Body of pancreas (tissue), 4 donors: ENCODE measurements at regions not wholly inside any gene's neighbourhood (a gene's known extent, or its start where the extent isn't known, plus 50 kb on each side); places are given as distances from the start of the nearest gene placed in this dataset.

Experiments used
- ATAC-seq: fragments of 150-250 bp; one replicate; pipeline ENCODE4 v1.9.1; 2016
- DNase-seq, 4 donors: peaks; one replicate each; pipeline ENCODE4 v3.0.0-alpha.2; 2019
- H3K27ac ChIP-seq, 4 donors: fragments of 200-600 bp; sonication (generic); 1 replicate in 3 of 4; 2 replicates in 1 of 4; pipeline versions ENCODE4 v1.5.1 to v1.6.1; 2016 to 2019; ENCODE audit warnings: mild to moderate bottlenecking in 1 of 4, mixed read lengths in 1 of 4, moderate library complexity in 1 of 4
- H3K27me3 ChIP-seq, 2 donors: fragments of 200-600 bp; sonication (generic); one replicate each; pipeline ENCODE4 v1.6.0; 2016; ENCODE audit warnings: mild to moderate bottlenecking in 1 of 2
- H3K36me3 ChIP-seq, 2 donors: fragments of 200-600 bp; sonication (generic); replicated peaks in 1 of 2; 2 replicates each; pipeline ENCODE4 v1.5.1; 2016; ENCODE audit warnings: low read depth in 2 of 2; ENCODE audit not compliant: insufficient read depth in 1 of 2
- H3K4me1 ChIP-seq: fragments of 200-600 bp; sonication (generic); one replicate; pipeline ENCODE4 v1.6.0; 2016
- H3K4me3 ChIP-seq, 2 donors: fragments of 200-600 bp; sonication (generic); 1 replicate in 1 of 2; 2 replicates in 1 of 2; pipeline ENCODE4 v1.5.1; 2016 to 2019
- H3K9me3 ChIP-seq, 3 donors: fragments of 200-600 bp; sonication (generic); 1 replicate in 2 of 3; 2 replicates in 1 of 3; pipeline ENCODE4 v1.5.1; 2016
- POLR2A ChIP-seq, 3 donors: fragments of 450-650 bp; IDR thresholded peaks; one replicate each; pipeline ENCODE4 v1.6.1; 2016; ENCODE audit warnings: antibody characterized with exemption in 3 of 3, mild to moderate bottlenecking in 2 of 3
- WGBS, 2 donors: methylation state at CpG; one replicate each; pipeline ENCODE4 v1.1.5; 2017; 5-methylcytosine and 5-hydroxymethylcytosine counted together
- intact Hi-C: fragments of 100-400 bp; cut with DNase I; formaldehyde crosslinking; loops from one replicate; pipeline ENCODE4 v1.15.1; 2023
- TF ChIP-seq, protein P1 (sequence below), 7 experiments: fragments of 450-650 bp in 4 of 7; fragments of 200-600 bp in 3 of 7; sonication (generic) in 3 of 7; IDR thresholded peaks; one replicate each; pipeline ENCODE4 v1.5.1; 2016 to 2019; ENCODE audit warnings: antibody characterized with exemption in 7 of 7

- no peaks in the 10 kb centered on the region for H3K27me3 ChIP-seq
- H3K27ac ChIP-seq = no peak overlapping the region
- 75 to 83% methylated on average over 10 of the region's 10 CpGs for WGBS, 2 donors
- H3K4me1 ChIP-seq = no peaks in the 10 kb centered on the region
- H3K4me3 ChIP-seq = no peak overlapping the region
- DNase-seq = no peak
- TF ChIP-seq, protein P1, sequence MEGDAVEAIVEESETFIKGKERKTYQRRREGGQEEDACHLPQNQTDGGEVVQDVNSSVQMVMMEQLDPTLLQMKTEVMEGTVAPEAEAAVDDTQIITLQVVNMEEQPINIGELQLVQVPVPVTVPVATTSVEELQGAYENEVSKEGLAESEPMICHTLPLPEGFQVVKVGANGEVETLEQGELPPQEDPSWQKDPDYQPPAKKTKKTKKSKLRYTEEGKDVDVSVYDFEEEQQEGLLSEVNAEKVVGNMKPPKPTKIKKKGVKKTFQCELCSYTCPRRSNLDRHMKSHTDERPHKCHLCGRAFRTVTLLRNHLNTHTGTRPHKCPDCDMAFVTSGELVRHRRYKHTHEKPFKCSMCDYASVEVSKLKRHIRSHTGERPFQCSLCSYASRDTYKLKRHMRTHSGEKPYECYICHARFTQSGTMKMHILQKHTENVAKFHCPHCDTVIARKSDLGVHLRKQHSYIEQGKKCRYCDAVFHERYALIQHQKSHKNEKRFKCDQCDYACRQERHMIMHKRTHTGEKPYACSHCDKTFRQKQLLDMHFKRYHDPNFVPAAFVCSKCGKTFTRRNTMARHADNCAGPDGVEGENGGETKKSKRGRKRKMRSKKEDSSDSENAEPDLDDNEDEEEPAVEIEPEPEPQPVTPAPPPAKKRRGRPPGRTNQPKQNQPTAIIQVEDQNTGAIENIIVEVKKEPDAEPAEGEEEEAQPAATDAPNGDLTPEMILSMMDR (IDR thresholded peaks at IDR 0.05) = no peak
- TF ChIP-seq POLR2A (IDR thresholded peaks at IDR 0.05) = no peak
- no peaks in the 10 kb centered on the region for H3K9me3 ChIP-seq
- intact Hi-C loops = no loop called here
- ATAC-seq = no peak
- H3K36me3 ChIP-seq = no peaks in the 10 kb centered on the region
Observed at GRCh38 chr6:128742900-128743299, 140.0 kb upstream of the LAMA2 start.

GRCh38 chr6:128740951-128741350 lies 142.0 kb upstream of the LAMA2 start:
- H3K36me3 ChIP-seq = no peaks in the 10 kb centered on the region
- no peak for ATAC-seq
- intact Hi-C loops = no loop called here
- H3K27ac ChIP-seq = no peak overlapping the region
- no peaks in the 10 kb centered on the region for H3K27me3 ChIP-seq
- H3K4me3 ChIP-seq = no peak overlapping the region
- TF ChIP-seq, protein P1 (IDR thresholded peaks at IDR 0.05) = no peak
- TF ChIP-seq POLR2A (IDR thresholded peaks at IDR 0.05) = no peak
- no peaks in the 10 kb centered on the region for H3K4me1 ChIP-seq
- no peak for DNase-seq
- no peaks in the 10 kb centered on the region for H3K9me3 ChIP-seq
- 77 to 94% methylated on average over 1 of the region's 1 CpG for WGBS, 2 donors

GRCh38 chr6:128739112-128739511 lies 143.8 kb upstream of the LAMA2 start:
- H3K27me3 ChIP-seq = no peaks in the 10 kb centered on the region
- H3K4me1 ChIP-seq = no peaks in the 10 kb centered on the region
- H3K36me3 ChIP-seq = no peaks in the 10 kb centered on the region
- H3K9me3 ChIP-seq = no peaks in the 10 kb centered on the region
- no peak overlapping the region for H3K27ac ChIP-seq
- H3K4me3 ChIP-seq = no peak overlapping the region
- no peak for TF ChIP-seq POLR2A (IDR thresholded peaks at IDR 0.05)
- TF ChIP-seq, protein P1 (IDR thresholded peaks at IDR 0.05) = no peak
- ATAC-seq (no peak), DNase-seq (no peak)
- intact Hi-C loops = no loop called here
- 51 to 55% methylated on average over 2 of the region's 2 CpGs for WGBS, 2 donors

DNA sequence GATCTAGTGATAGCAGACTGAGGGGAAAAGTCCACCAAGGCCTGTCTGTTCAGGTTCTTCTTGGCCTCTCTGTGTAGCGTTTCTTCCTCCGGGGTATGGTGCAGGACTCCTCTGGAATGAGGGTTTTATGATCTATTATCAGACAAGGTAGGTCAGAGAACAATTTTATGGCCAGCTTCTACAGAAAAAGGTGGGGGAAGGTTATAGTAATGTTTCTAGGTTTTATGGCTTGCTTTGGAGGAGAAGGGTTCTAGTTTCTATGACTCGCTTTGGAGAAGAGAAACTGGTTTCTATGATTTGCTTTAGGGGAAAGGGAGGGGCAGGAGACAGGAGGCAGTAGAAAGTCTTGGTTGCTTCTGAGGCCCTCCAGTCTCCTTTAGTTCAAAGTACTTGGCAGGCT lies 144.8 kb upstream of the LAMA2 start:
- Histone ChIP-seq H3K9me3 (no peaks in the 10 kb centered on the region), H3K4me3 (no peak overlapping the region), H3K27me3 (no peaks in the 10 kb centered on the region), H3K36me3 (no peaks in the 10 kb centered on the region), H3K27ac (no peak overlapping the region), H3K4me1 (no peaks in the 10 kb centered on the region)
- WGBS, 2 donors = 80 to 97% methylated on average over 3 of the region's 3 CpGs
- intact Hi-C loops = no loop called here
- no peak for ATAC-seq
- TF ChIP-seq POLR2A (IDR thresholded peaks at IDR 0.05) = no peak
- TF ChIP-seq, protein P1 (IDR thresholded peaks at IDR 0.05) = no peak
- DNase-seq = no peak

DNA sequence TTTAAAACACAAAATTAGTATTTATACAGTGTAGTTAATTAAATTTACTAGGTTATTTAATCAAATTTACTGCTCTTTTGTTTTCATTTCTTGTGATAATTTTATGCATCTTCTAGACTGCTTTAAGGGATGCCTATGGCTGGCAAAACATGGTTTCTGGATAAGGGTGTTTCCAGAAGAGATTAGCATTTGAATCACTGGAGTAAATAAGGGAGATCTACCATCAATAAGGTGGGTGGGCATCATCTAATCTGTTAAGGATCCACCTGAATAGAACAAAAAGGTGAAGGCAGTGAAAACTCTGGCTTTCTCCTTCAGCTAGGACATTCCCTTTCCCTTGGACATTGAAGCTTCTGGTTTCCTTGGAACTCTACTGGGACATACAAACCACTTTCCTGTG lies 146.2 kb upstream of the LAMA2 start:
- peaks cover 0 to 2% of the 10 kb centered on the region in 2 donors for H3K27me3 ChIP-seq
- no peaks in the 10 kb centered on the region for H3K36me3 ChIP-seq
- no peak for ATAC-seq
- intact Hi-C loops = no loop called here
- no peaks in the 10 kb centered on the region for H3K9me3 ChIP-seq
- H3K4me1 ChIP-seq = no peaks in the 10 kb centered on the region
- DNase-seq = no peak
- TF ChIP-seq POLR2A (IDR thresholded peaks at IDR 0.05) = no peak
- TF ChIP-seq, protein P1 (IDR thresholded peaks at IDR 0.05) = no peak
- no peak overlapping the region for H3K27ac ChIP-seq
- H3K4me3 ChIP-seq = no peak overlapping the region
